GM11168 (cell line): ENCODE measurements at regions not wholly inside any gene's neighbourhood (a gene's known extent, or its start where the extent isn't known, plus 50 kb on each side); places are given as distances from the start of the nearest gene placed in this dataset.
"Not testable (repeated sequence)": the region's sequence is repeated elsewhere in the genome, so short reads cannot be mapped to it uniquely, and the experiment has no call there.

Source experiments
- in situ Hi-C: fragments of 300-500 bp; cut with MboI; formaldehyde crosslinking; loops from one replicate; pipeline ENCODE4 v1.12.0; 2022; ENCODE audit warnings: low sequenced_read_pairs; ENCODE audit not compliant: unreplicated experiment

- in situ Hi-C loops = no loop called here
These were observed 2031.2 kb downstream of the EFNA5 start for GRCh38 chr5:105639511-105639910.

DNA sequence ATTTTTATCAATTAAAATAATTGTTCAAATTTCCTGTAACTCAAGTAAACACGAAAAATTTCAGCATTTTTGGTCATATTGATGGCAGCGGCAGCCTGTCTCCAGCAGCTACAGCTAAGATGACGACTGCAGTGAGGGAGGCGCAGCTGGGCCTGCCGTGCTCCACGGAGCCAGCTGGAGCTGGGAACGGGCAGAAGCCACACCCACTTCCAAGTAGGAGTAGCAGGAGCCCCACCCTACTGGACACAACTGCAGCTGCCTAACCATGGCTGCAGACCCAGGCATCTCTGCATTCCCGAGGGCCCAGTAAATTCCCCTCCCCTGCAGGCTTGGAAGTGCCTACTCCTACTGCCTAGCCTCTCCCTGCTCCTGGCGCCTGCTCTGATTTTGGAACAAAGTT is 2031.7 kb downstream of the EFNA5 start:
- in situ Hi-C loops = no loop called here

DNA sequence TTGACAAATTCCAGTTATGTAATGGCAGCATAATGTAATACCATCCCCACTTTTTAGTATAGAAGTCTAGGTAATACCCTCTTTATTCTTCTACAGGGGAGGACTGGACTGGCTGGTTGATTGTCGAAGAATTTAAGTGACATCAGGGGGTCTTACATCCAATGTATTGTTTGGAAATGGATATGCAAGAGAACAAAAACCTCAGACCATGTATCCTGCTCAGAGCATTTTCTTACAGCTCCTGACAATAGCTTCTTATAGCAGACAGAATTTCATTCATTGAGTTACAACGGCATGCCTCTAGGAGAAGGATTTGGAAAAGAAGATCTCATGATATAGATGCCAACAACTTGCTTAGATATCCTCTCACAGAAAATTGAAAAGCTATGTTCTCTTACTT is 2032.3 kb downstream of the EFNA5 start:
- in situ Hi-C loops = no loop called here

- in situ Hi-C loops = no loop called here
These were observed 2038.7 kb downstream of the EFNA5 start for GRCh38 chr5:105632043-105632442.

- in situ Hi-C loops = no loop called here
These were observed 2039.9 kb downstream of the EFNA5 start for GRCh38 chr5:105630803-105631202.

GRCh38 chr5:105619725-105620124 is 2051.0 kb downstream of the EFNA5 start:
- in situ Hi-C loops = no loop called here

- in situ Hi-C loops = no loop called here
These were observed 2053.1 kb downstream of the EFNA5 start for GRCh38 chr5:105617436-105618215.

DNA sequence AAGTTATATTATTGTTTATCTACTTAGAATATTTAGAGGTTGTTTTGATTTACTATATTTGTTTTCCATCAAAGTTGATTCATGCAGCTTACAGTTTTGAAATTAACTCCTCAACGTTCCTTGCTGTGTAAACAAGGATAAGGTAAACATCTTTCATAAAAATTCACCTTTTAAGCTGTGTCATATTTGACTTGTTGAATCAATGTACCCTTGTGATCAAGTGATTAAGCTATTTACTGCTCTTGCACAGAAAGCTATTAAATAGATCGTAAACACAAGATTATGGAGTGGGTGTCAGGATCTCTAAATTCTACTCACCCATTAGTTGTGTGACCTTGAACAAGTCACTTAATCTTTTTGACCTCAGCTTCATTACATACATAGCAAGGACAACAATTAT is 2054.0 kb upstream of the NUDT12 start:
- in situ Hi-C loops = no loop called here

DNA sequence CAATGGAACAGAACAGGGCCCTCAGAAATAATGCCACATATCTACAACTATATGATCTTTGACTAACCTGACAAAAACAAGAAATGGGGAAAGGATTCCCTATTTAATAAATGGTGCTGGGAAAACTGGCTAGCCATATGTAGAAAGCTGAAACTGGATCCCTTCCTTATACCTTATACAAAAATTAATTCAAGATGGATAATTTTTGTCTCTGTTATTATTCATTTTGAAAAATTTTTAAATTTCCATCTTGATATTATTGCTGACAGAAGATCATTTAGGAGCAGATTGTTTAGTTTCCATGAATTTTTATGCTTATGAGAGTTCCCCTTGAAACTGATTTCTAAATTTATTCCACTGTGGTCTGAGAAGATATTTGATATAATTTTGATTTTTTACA is 2039.8 kb upstream of the NUDT12 start:
- in situ Hi-C loops = not testable (repeated sequence)

DNA sequence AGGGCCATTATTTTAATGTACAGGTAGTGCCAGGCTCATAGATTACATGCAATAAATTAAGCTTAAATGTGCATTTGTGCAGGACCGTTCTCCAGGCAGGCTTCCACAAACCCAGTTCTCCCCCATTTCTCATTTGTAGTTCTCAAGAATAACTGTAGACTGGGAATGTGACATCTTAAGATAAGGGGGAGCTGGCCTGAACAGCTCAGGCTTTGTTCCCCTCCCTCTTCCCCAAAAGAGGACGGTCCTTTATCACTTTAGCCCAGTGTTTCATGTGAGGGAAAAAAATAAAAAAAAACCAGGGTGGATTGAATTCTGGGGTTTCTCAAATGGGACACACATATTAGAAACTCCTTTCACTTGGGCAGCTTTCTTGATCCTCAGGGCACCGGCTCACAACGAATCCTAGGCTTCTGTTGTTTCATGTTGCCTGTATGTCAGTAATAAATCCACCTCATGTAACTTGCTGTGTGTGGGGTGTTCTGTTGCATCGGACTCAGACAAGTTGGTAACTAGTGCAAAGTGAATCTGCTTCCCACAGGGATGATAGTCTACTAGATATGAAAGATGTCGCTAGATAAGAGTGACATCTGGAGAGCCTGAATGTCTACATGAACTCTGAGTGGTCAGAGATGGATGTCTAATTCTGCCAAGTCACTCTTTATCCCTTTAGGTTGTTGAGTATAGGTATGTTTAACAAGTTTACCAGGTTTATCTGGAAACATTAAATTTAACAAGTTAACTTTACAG is 2030.6 kb upstream of the NUDT12 start:
- in situ Hi-C loops = no loop called here

GRCh38 chr5:105587963-105588662 is 2025.5 kb upstream of the NUDT12 start:
- in situ Hi-C loops = no loop called here

- in situ Hi-C loops = no loop called here
These were observed 2019.5 kb upstream of the NUDT12 start for GRCh38 chr5:105581988-105582690.

GRCh38 chr5:105573575-105573974 is 2011.0 kb upstream of the NUDT12 start:
- in situ Hi-C loops = no loop called here

- in situ Hi-C loops = no loop called here
These were observed 2002.9 kb upstream of the NUDT12 start for GRCh38 chr5:105565531-105565930.

GRCh38 chr5:105563842-105564241 is 2001.3 kb upstream of the NUDT12 start:
- in situ Hi-C loops = no loop called here

GRCh38 chr5:105554568-105555169 is 1992.1 kb upstream of the NUDT12 start:
- in situ Hi-C loops = no loop called here

GRCh38 chr5:105544300-105544699 is 1981.7 kb upstream of the NUDT12 start:
- in situ Hi-C loops = no loop called here

GRCh38 chr5:105536675-105537074 is 1974.1 kb upstream of the NUDT12 start:
- in situ Hi-C loops = no loop called here

DNA sequence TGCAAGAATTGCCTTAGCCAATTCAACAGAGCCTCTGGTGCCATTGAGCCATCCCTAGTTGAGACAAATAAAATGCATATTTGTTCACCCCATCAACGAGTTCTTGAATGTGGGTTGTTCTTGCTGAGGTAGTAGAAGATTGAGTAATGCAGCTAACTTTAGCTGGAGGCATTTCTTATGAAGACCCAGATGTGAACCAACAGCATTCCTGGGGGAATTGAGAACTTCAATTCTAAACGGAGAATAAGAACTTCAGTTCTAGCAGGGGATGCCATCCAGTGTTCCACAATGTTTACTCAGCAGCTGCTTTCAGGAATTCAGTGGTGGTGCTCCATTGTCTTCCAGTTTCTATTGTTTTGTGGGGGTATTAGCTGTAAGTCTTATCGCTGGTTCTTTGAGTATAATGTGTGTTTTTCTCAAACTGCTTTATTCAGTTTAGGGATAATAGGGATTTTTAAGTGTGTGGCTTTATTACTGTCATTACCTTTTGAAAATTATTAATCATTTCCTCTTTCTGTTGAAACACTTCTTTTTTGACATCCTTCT is 1968.2 kb upstream of the NUDT12 start:
- in situ Hi-C loops = no loop called here

DNA sequence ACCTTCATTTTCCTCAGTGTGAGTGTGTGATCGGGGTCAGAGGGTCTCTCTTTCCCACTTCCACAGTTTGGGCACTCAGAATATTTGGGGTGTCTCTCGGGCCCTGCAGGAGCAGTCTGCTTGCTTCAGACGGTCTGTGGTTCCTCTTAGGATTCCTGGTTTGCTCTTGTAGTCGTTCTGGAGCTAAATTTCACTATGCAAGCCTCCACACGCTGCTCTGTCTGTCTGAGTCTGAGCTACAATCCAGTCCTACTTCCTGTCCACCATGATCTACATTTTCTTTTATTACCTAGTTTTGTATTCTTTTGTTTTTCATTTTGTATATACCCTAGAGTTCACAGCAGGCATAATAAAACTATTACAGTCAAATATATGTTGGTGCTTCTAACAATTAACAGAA is 1967.3 kb upstream of the NUDT12 start:
- in situ Hi-C loops = no loop called here
